Activated T-cell treated with anti-CD3 and anti-CD28 coated beads for 1 hour (primary cell): ENCODE measurements at regions not wholly inside any gene's neighbourhood (a gene's known extent, or its start where the extent isn't known, plus 50 kb on each side); places are given as distances from the start of the nearest gene placed in this dataset.

ENCODE experiments used
- DNase-seq: peaks from one replicate; pipeline ENCODE4 v3.0.0-alpha.2; 2020; ENCODE audit warnings: low read depth

DNA sequence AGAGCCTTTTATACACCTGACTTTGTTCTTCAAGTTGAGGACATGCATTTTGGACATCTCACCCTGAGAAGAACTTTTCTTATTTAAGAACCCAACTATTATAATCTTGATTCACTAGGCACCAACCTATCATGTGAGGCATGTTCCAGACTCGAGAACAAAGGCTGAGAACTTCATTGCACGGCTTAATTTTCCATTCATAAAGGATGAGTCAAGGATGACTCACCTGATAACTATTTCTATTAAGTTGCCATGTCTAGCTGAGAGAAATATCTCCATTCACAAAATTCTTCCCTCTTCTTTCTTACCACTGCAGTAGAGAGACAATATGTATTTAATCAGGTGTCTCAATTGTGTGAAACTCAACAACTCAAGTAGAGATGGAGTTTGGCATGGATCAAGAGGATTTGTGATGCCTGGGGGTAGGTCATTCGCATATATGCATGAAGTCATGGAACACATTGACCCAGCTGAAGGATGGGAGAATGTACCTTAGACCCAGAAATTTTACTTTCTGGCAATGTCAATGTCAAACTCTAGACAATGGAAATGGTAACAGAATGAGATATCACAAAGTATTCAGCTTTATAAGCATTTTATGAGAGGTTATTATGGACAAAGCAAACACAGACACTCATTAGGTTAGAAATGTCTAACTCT, 173.2 kb upstream of the PRNP start:
- no peak for DNase-seq

DNA sequence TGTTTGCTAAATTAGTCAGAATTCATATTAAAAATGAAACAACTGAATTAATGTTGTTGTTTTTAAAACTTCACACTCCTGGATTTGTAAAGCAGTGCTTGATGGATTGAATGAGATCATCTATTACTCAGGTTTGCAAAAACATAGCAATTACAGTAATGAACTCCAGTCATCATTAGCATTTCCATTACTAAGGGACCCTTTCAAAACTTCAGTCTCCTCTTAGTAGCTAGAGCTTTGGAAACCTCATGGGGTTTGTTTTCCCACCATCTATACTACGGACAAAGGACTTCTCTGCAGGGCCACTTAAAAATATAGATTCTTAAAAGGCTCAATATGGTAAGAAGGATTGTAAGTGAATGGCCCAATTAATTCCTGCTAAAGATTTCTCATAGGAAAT, 174.5 kb upstream of the PRNP start:
- no peak for DNase-seq

DNA sequence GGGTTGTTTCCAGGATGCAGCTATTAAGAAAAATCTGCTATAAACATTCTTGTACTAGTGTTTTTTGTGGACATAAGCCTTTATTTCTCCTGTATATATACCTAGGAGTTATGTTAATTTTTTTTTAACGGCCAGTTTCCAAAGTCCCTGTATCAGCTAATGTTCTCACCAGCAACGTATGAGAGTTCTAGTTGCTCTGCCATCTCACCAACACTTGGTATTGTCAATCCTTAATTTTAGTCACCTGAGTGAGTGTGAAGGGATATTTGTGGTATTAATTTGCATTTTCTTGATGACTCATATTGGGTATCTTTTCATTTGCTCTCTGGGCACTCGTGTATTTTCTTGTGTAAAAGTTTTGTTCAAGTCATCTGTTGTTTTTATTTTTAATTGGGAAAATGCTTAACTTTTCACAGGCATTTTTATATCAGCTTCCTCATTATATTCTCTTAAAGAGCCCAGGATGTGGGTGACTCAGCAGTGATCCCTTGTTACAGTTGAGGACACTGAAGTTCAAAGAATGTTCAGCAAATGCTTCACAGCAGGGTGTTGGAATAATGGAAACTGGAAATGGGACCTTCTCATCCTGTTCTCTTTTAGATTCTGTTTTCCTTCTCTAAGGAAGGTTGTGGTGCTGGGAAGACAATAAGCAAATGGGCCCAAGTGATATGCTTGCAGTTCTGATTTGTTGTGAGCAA, 176.3 kb upstream of the PRNP start:
- no peak for DNase-seq

DNA sequence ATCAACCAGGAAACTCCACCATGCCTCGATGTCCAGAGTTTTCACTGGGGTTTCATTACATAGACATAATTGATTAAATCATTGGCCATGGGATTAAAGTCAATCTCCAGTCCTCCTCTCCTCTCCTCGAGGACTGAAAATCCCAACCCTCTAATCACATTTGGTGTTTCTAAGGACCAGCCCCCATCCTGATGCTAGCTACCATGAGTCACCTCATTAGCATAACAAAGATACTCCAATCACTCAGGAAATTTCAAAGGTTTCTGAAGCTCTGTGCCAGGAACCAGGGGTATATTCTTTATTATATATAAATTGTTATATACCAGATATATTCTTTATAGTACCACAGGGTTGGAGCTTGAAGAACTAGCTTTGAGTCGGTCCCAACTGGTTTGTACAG, 177.5 kb upstream of the PRNP start:
- no peak for DNase-seq

DNA sequence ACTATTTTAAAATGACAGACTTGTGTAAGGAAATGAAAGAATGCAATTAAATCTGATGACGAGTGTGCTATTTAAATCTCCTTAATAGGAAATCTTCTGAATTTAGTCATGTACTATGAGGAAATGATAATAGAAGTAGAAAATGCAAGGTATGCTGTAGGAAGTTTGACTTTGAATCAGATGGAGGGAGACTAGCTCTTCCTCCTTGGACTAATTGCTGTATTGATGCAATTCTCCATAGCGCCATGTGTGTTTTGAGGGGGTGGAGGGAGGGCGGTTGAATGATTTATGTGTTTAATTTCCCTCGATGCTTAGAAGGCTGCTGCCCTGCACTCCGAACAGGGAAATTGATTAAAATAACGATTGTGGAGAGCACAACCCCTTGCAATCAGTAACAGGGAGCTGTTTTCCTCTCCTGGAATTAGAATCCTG, 179.0 kb upstream of the PRNP start:
- DNase-seq: no peak

DNA sequence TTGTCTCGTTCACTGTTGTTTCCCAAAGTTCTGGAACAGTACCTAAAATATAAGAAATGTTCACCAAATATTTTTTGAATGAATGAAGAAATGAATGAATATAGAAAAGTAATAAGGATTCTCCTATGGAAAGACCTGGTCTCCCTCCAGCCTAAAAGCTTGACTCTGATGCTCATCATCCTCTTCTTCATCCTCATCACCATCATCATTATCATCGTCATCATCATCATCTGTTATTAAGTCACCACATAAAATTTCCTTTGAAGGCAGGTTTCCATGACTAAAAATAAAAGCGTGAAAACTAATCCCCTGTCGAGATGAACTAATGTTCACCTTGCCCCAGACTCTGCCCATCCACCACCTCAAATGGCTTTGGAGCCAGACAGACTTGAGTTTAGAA, 181.4 kb upstream of the PRNP start:
- DNase-seq: no peak

DNA sequence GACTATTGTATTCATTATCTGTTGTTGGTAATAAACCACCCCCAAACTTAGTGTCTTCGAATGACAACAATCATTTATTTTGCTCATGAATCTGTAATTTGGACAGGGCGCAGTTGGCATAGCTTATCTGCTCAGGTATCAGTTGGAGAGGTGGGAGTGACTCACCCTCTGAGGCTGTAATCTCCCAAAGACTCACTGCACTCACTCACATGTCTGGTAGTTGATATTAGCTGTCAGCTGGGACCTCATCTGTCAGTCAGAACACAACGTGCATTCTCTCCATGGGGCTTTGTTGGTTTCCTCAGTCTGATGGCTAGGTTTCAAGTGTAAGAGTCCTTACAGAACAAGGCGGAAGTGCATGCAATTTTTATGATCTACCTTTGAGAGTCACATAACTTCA, 183.5 kb upstream of the PRNP start:
- DNase-seq: no peak

DNA sequence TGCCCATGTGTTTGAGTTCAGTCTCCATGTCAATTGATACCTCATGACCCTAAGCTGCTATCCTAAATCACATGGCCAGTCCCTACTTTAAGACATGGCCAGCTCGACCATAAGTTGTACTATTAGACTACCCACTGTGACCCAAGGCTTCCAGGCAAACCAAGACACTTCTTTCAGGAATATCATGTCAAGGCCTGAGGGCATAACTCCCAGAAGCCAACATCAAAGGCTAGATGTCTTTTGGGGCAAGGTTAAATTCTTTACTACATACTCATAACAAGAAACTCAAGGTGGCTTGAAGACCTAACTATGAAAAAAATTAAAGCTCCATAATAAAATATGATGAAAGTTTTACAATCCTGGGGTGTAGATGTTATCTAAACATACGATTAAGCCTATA, 192.9 kb upstream of the PRNP start:
- no peak for DNase-seq

DNA sequence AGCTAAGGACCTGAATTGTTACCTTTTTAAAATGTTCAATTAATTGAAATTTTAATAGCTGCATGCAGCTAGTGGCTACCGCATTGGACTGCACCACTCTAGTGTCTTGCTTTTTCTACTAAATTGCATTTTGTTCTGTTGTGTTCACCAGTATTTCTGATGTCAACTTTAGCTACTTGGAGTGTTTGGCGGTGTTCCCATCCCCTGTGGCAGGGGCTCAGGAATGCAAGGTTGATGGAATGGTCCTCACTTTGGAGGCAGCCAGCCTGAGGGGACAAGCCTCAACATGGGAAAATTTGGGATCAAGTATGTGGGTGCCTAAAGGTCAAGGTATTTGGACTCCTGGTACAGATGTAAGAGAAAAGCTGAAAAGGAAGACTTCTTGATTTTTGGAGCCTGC, 194.6 kb upstream of the PRNP start:
- DNase-seq: no peak

DNA sequence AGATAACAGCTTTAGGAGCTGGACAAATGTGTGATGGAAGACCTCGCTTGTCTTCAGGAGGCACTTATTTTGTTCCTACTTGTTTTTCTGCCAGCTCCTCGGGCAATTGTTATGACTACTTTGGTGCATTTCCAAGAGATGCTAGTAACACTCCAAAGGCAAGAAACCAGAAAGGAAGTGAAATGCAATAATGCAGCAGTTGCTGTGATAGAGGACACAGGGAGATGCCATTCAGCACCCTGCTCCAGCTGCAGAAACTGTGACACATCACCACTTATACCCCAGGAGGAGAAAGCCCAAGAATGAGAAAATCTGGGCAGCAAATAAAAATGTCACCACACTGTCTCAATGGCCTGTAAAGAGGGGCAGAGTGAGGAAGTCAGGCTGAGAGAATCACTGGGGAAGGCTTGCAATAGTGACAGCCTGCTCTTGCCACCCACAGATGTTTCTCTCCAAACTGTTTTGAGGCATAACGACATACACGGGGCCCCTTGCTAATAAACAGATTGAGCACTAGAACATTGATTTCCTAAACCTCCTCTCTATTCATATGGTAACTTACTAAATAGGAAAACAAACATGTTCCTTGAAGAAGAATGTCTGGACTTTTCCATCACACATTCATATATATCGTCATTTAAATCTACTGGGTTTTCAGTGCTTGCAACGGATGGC, 195.5 kb upstream of the PRNP start:
- no peak for DNase-seq

DNA sequence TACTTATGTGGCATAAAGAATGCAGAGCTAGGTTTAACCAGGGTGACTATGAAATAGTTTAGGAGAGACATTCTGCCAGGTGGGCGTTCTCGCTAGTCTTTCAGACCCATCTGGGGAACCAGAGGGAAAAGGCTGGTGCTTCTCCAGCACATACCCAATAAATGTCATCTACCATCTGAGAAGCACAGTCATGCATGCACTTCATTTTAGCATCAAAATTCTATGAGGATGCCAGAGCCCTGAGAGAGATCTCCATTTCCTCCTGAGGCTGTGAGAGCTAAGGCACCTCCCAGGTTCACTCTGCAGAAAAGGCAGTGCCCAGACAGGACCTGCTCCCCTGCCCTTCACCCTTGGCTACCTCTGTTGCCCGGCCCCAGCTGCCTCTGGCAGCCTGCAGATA, 196.2 kb upstream of the PRNP start:
- DNase-seq: no peak

DNA sequence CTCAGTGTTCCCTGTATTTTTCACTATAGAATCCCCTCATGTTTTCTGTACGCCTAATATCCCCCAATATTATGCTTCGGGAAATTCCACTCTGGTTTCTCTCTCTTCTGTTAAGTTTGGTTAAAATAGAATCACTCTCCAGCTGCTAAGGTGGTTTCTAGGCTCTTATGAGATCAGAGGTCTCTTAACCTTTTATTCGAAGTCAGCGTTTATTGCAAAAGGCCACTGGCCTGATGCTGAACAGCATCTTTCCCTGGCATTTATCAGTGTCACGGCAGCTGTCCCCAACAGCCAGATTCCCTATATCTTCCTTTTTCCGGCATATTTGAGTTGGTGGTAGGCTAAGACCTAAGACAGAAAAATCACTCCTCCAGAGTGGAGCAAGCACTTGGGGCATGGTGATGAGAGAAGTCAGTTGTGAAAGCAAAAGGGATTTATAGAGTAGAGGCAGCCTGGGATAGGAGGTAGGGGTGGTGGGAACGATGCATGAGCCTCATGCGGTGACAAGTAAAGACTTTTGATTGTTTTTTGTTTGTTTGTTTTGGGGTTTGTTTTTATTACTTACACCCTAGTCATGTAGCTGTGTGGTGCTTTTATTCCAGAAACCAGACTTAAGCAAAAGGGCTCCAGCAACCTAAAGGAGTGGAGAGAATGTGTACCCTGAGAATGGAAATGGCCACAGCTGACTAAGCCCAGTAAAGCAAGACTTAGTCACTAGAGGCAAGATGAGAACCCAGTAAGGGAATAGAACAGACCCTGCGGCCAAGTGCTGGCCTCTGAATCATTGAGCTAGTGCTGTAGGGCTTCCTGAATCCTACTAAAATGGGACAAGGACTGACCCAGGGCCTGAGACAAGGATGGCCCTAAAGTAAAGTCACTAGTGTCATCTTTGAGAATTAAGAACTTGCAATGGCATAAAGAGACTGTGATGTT, 197.6 kb upstream of the PRNP start:
- DNase-seq: no peak

DNA sequence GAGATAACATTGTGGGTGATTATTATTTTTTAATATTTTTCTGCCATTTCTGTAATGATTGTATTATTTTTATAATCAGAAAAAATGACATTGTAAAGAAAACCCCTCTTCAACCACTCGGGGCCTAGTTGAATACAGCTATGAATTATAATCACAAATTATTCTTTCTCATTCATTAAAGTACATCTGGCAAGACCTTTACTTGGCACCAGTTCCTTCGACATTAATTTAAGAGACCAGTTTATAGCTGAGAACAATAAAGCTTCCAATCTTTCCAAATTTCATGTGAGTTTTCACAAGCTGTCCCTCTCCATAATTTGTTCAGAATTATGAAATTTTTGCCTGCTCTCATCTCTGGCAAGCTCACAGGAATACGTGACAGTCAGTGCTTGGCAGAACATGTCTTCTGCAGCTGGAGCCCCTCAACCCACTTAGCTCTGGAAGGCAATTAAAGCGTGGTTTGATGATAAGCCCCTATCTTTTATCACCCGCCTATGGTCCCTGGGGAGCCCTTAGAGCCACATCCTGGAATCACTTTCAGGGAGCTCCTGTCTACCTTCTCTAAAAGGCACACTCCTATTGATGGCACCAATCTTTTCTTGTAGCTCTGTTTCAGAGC, 201.8 kb upstream of the PRNP start:
- no peak for DNase-seq

DNA sequence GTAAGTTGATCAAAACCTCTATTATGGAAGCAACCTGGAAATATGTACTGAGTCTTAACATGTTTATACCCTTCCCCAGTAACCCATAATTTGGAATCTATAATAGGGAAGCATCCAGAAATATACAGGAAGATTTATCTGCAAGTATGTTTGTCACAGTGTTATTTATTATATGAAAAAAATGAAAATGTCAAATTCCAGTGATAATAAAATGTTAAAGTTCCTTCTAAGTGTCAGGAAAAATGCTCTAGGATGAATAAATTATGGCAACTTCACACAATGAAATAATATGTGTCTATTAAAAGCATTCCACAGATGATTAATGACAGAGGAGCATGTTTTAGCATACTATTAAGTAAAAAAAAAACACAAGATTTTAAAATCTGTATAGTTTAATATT, 202.3 kb upstream of the PRNP start:
- no peak for DNase-seq

DNA sequence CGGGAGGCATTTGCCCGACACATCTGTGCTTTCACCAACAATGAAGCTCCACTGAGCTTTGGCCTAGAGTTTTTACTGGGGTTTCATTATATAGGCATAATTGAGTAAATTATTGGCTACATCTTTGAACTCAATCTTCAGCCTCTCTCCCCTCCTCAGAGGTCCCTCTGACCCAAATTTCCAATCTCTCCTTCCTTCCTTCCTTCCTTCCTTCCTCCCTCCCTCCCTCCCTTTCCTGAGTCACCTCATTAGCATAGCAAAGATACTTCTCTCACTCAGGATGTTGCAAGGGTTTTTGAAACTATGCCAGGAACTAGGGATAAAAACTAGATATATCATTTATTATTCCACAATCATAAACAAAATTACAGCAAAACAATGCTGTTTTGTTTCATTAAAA, 202.8 kb upstream of the PRNP start:
- no peak for DNase-seq

DNA sequence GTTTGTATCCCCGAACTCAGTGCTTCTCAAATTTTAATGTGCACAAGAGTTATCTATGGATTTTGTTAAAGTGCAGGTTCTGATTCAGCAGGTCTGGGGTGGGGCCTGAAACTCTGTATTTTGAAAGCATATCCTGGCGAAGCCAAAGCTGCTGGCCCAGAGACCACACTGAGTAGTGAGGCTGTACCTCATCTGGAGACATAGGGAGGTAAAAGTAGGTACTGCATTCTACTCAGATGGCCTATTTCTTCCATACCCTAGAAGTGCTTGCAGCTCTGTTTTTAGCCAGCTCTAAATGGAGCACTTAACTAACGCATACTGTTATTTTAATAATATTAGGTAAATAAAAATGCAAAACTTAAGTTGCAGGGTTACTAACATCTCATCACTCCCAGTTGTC, 206.2 kb upstream of the PRNP start:
- DNase-seq: no peak

DNA sequence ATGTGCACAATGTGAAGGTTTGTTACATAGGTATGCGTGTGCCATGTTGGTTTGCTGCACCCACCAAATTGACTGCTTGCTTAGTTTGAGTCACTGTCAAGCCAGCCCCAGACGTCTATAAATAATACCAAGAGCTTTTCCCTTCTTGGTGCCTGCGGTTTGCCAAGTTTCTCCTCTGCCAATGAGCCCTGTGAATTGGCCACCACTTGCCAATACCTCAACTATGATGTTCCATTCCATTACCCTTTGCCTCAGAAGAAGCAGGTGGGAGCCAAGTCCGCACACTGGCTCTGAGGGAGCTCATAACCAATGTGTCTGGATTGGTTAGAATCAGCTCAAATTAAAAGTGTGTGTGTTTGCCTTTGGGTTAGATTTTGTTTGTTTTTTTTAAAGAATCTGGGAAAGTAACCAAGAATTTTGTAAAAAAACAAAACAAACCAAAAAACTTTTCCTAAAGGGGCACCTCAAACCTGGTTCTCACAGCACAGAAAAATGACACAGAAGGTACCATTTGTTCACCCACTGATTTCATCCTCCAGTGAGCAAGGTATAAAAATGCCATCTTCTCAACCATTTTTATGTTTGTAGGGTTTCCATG, 209.3 kb upstream of the PRNP start:
- no peak for DNase-seq

DNA sequence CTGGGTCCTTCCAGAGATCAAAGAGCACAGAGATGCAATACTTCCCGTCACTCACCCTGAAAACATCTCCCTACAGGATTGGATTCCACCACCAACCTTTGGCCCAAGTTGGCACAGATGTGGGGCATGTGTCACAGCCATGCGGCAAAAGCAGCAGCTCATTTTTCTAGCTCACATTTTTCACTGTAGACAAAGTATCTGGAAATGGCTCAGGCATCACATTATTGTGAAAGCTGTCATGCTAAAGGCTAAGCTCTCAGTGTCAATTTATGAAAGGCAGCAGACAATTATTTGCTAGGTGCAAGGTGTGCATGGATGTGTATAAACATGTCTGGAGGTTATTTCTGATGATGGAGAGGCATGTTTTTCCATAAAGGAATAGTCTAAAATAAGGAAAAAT, 213.3 kb upstream of the PRNP start:
- DNase-seq: no peak

DNA sequence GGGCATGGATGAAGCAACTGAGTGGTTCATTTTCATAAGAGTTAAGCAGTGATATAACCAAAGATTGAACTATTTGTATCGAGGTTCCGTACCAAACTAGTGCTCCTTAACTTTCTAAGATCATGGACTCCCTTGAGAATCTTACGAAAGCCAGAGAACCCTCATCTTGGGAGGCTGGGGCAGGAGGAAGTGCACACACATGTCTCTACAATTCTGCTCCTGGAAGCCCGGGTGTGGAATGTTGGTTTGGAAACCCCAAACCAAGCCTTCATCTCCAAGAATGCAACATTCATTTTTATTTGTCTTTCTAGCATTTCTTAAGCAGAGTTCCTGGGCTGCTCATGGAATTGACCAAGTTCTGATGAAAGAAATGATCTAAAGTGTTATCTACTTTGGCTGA, 215.0 kb upstream of the PRNP start:
- DNase-seq: no peak

DNA sequence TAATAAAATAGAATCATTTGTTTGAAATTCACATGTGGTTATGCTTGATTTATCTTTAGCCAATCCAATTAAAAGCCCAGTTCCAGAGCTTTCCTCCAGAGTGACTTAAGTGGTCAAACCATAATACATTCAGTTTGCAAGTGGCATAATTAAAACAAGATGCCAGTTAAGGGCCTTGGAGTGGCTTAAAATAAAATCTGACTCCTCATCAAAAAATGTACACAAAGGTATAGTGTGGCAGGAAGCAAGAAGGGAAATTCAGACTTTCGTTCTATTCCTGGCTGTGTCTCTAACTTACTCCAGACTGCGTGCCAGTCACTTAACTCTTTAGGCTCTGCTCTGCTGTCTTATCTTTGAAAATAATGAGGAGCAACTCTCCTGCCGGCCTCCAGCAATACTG, 215.9 kb upstream of the PRNP start:
- DNase-seq: no peak

DNA sequence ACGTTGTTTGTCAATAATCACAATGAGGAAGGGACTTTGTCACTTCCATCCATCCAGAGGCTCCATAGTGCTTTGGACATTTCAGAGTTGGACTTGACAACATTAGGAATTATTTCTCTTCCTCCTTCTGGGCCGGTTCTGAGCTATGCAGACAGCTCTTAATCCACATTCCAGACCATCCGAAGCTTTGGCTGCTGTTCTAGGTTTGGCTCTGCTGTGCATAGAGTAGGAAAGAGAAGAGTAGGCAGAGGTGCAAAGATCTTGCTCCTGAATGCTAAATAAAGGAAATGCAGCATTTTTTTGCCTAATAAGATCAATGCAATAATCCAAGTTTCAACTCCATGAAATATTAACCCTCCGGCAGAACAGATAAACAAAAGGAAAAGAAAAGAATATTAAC, 216.3 kb upstream of the PRNP start:
- no peak for DNase-seq

DNA sequence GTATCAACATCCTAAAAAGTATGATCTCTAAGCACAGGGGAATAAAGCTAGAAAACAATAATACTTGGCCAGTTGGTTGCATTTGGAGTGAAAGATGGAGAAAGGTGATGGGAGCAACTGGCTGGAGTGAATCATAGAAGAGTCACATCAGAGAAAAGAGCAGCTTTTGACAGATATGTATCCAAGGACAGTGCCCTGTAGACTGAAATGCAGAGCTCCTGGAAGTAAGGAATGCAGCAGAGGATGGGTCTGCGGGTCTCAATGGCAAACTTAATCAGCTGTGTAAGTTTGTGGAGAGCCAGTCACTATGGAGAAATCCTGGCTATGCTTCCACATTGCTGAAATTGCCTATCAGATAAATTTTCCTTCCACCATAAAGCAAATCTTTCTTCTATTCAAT, 218.1 kb upstream of the PRNP start:
- no peak for DNase-seq
